Panc1 (cell line): ENCODE measurements at regions not wholly inside any gene's neighbourhood (a gene's known extent, or its start where the extent isn't known, plus 50 kb on each side); places are given as distances from the start of the nearest gene placed in this dataset.

Experiments
- CTCF ChIP-seq: fragments of 450-650 bp; IDR thresholded peaks from 2 replicates; pipeline ENCODE4 v1.5.1; 2017; ENCODE audit warnings: mild to moderate bottlenecking
- SIN3A ChIP-seq: IDR thresholded peaks from 2 replicates; pipeline ENCODE4 v1.6.1; 2012; ENCODE audit warnings: low read depth, mild to moderate bottlenecking, low read length, moderate library complexity, borderline replicate concordance; ENCODE audit not compliant: insufficient read depth
- TCF7L2 ChIP-seq: IDR thresholded peaks from 2 replicates; pipeline ENCODE4 v1.6.1; 2011; ENCODE audit warnings: mild to moderate bottlenecking, low read depth, low read length, inconsistent platforms

GRCh38 chr11:104625246-104625645 is 273.0 kb downstream of the CASP12 start:
- TF ChIP-seq TCF7L2 (no peak), SIN3A (no peak), CTCF (no peak)
